Uterus (tissue), 2 donors: ENCODE measurements at regions not wholly inside any gene's neighbourhood (a gene's known extent, or its start where the extent isn't known, plus 50 kb on each side); places are given as distances from the start of the nearest gene placed in this dataset.

Experiments
- POLR2A ChIP-seq, 2 donors: fragments of 450-650 bp; IDR thresholded peaks; one replicate each; pipeline ENCODE4 v1.6.1; 2016; ENCODE audit warnings: antibody characterized with exemption in 2 of 2, mild to moderate bottlenecking in 1 of 2, moderate library complexity in 1 of 2
- TF ChIP-seq, protein P1 (sequence below), 4 experiments: fragments of 200-600 bp in 2 of 4; fragments of 450-650 bp in 2 of 4; sonication (generic) in 2 of 4; IDR thresholded peaks; one replicate each; pipeline ENCODE4 v1.5.1; 2016 to 2019; ENCODE audit warnings: antibody characterized with exemption in 4 of 4, mild to moderate bottlenecking in 2 of 4, moderate library complexity in 1 of 4

DNA sequence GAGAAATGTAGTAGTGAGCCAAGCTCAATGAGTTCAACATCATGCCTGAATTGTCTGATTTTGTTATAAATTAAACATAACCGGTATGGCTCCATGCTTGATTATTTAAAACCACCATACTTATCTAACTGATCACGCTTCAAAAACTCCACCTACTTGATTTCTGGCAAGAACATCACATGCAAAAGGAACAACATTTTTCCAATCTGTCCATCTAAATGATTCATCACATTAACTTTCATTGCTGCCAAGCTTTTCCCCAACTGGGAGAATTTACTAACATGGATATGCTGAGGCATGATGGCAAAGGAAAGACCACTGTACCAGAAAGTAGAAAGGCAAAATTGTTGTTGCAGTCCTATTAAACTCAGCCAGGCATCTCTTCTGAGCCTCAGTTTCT lies 286.8 kb downstream of the TRIB2 start:
- TF ChIP-seq, protein P1, sequence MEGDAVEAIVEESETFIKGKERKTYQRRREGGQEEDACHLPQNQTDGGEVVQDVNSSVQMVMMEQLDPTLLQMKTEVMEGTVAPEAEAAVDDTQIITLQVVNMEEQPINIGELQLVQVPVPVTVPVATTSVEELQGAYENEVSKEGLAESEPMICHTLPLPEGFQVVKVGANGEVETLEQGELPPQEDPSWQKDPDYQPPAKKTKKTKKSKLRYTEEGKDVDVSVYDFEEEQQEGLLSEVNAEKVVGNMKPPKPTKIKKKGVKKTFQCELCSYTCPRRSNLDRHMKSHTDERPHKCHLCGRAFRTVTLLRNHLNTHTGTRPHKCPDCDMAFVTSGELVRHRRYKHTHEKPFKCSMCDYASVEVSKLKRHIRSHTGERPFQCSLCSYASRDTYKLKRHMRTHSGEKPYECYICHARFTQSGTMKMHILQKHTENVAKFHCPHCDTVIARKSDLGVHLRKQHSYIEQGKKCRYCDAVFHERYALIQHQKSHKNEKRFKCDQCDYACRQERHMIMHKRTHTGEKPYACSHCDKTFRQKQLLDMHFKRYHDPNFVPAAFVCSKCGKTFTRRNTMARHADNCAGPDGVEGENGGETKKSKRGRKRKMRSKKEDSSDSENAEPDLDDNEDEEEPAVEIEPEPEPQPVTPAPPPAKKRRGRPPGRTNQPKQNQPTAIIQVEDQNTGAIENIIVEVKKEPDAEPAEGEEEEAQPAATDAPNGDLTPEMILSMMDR (IDR thresholded peaks at IDR 0.05) = no peak
- TF ChIP-seq POLR2A (IDR thresholded peaks at IDR 0.05) = no peak
